RWPE2 (cell line): ENCODE measurements at regions not wholly inside any gene's neighbourhood (a gene's known extent, or its start where the extent isn't known, plus 50 kb on each side); places are given as distances from the start of the nearest gene placed in this dataset.

Experiments used
- ATAC-seq: fragments of 200-7000 bp; cut with Tn5 transposase; 3 replicates; pipeline ENCODE4 v1.9.1; 2021; ENCODE audit warnings: low read depth
- DNase-seq: peaks from one replicate; pipeline ENCODE4 v3.0.0-alpha.2; 2020; ENCODE audit warnings: low spot score
- H3K27ac ChIP-seq: fragments of 450-650 bp; 2 replicates; pipeline ENCODE4 v1.5.1; 2017; ENCODE audit warnings: mild to moderate bottlenecking; ENCODE audit not compliant: poor library complexity, severe bottlenecking
- H3K27me3 ChIP-seq: fragments of 250-450 bp; sonication (Bioruptor Pico); 2 replicates; pipeline ENCODE4 v1.5.1; 2021; ENCODE audit warnings: mild to moderate bottlenecking, moderate library complexity; ENCODE audit not compliant: insufficient read depth, poor library complexity, severe bottlenecking
- H3K36me3 ChIP-seq: fragments of 250-450 bp; sonication (Bioruptor Pico); 2 replicates; pipeline ENCODE4 v1.5.1; 2020; ENCODE audit warnings: low read depth, mild to moderate bottlenecking, moderate library complexity
- H3K4me1 ChIP-seq: fragments of 250-450 bp; sonication (Bioruptor Pico); 2 replicates; pipeline ENCODE4 v1.5.1; 2021; ENCODE audit warnings: mild to moderate bottlenecking, moderate library complexity; ENCODE audit not compliant: insufficient read depth, poor library complexity, severe bottlenecking
- H3K4me3 ChIP-seq: fragments of 250-450 bp; sonication (Bioruptor Pico); 2 replicates; pipeline ENCODE4 v1.5.1; 2021; ENCODE audit warnings: mild to moderate bottlenecking, moderate library complexity; ENCODE audit not compliant: severe bottlenecking
- H3K9me3 ChIP-seq: fragments of 250-450 bp; sonication (Bioruptor Pico); 2 replicates; pipeline ENCODE4 v1.5.1; 2021; ENCODE audit warnings: mild to moderate bottlenecking, moderate library complexity; ENCODE audit not compliant: severe bottlenecking
- TF ChIP-seq, protein P1 (sequence below): fragments of 450-650 bp; IDR thresholded peaks from one replicate; pipeline ENCODE4 v1.5.1; 2017; ENCODE audit warnings: mild to moderate bottlenecking, moderate library complexity; ENCODE audit not compliant: poor library complexity, severe bottlenecking

GRCh38 chr5:92734211-92734940 lies 846.6 kb downstream of the NR2F1-AS1 start:
- Histone ChIP-seq H3K27ac (no peak overlapping the region), H3K9me3 (no peaks in the 10 kb centered on the region), H3K36me3 (no peaks in the 10 kb centered on the region), H3K27me3 (no peaks in the 10 kb centered on the region), H3K4me1 (no peaks in the 10 kb centered on the region), H3K4me3 (no peak overlapping the region)
- DNase-seq, result no peak
- ATAC-seq, result no peak
- TF ChIP-seq, protein P1, sequence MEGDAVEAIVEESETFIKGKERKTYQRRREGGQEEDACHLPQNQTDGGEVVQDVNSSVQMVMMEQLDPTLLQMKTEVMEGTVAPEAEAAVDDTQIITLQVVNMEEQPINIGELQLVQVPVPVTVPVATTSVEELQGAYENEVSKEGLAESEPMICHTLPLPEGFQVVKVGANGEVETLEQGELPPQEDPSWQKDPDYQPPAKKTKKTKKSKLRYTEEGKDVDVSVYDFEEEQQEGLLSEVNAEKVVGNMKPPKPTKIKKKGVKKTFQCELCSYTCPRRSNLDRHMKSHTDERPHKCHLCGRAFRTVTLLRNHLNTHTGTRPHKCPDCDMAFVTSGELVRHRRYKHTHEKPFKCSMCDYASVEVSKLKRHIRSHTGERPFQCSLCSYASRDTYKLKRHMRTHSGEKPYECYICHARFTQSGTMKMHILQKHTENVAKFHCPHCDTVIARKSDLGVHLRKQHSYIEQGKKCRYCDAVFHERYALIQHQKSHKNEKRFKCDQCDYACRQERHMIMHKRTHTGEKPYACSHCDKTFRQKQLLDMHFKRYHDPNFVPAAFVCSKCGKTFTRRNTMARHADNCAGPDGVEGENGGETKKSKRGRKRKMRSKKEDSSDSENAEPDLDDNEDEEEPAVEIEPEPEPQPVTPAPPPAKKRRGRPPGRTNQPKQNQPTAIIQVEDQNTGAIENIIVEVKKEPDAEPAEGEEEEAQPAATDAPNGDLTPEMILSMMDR, result no peak

GRCh38 chr5:92730486-92730885 lies 850.5 kb downstream of the NR2F1-AS1 start:
- Histone ChIP-seq H3K36me3 (no peaks in the 10 kb centered on the region), H3K27me3 (no peaks in the 10 kb centered on the region), H3K9me3 (no peaks in the 10 kb centered on the region), H3K4me1 (no peaks in the 10 kb centered on the region), H3K4me3 (no peak overlapping the region), H3K27ac (no peak overlapping the region)
- ATAC-seq (no peak), DNase-seq (no peak)
- TF ChIP-seq, protein P1, result no peak

DNA sequence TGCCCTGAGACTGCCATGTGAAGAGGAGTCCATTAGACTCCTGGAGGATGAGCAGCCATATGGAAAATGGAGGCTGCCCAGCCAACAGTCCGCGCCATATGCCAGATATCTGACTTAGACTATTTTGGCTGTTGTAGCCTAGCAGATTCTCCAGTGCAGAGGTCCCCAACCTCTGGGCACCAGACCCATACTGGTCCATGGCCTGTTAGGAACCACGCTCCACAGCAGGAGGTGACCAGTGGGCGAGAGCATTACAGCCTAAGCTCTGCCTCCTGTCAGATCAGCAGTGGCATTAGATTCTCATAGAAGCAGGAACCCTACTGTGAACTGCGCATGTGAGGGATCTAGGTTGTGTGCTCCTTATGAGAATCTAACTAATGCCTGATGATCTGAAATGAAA lies 851.9 kb downstream of the NR2F1-AS1 start:
- no peak overlapping the region for H3K4me3 ChIP-seq
- TF ChIP-seq, protein P1, result no peak
- H3K36me3 ChIP-seq, result no peaks in the 10 kb centered on the region
- no peaks in the 10 kb centered on the region for H3K9me3 ChIP-seq
- H3K27me3 ChIP-seq, result no peaks in the 10 kb centered on the region
- H3K4me1 ChIP-seq, result no peaks in the 10 kb centered on the region
- no peak overlapping the region for H3K27ac ChIP-seq
- DNase-seq (no peak), ATAC-seq (no peak)

DNA sequence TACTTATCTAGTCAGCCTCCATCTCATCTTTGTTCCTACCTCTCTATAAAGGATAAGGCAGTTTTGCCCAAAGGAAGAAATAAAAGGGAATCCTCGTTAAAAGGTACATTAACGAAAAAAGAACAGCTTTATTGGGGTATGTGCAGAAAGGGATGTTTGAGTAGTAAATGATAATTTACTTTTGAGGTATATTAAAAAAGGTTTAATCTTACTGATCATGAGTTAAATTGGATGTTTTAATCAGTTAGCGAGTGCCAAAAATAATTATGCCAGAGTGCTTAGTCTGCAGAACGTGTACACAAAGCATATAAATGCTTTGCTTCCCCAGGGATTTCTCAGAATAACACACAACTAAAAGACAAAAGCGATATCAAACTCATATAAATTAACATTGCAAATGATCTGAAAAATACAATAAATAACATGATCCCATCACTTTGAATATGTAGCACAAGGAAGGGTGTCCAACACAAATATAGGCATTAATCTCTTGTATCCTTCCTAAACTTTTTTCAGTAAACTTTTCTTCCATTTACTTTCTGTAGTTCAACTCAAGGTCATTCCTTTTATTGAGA lies 865.0 kb downstream of the NR2F1-AS1 start:
- Histone ChIP-seq H3K4me1 (no peaks in the 10 kb centered on the region), H3K27ac (no peak overlapping the region)
- TF ChIP-seq, protein P1, result no peak

DNA sequence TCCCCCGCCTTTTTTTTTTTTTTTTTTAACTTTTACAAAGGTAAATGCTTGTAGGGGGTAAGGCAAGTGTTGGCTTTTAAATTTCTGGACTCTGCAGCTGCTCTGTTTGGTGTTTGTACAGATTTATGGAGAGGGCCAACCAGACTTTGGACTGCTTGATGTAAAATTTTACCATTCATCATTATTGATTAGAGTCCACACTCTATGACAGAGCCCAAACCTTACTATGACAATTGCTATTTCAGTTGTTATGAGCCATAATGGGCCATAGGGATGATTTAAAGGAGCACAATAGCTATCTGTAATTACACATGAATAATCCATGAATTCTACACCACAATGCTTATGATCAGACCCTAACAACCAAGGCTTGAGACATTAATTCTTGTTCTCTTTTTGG lies 867.2 kb downstream of the NR2F1-AS1 start:
- Histone ChIP-seq H3K27me3 (no peaks in the 10 kb centered on the region), H3K4me1 (no peaks in the 10 kb centered on the region), H3K36me3 (no peaks in the 10 kb centered on the region), H3K27ac (no peak overlapping the region), H3K4me3 (no peak overlapping the region), H3K9me3 (no peaks in the 10 kb centered on the region)
- ATAC-seq (no peak), DNase-seq (no peak)
- TF ChIP-seq, protein P1, result no peak

More for the DNA sequence above, 865.0 kb downstream of the NR2F1-AS1 start:
- no peak for DNase-seq
- Histone ChIP-seq H3K36me3 (no peaks in the 10 kb centered on the region), H3K9me3 (no peaks in the 10 kb centered on the region), H3K27me3 (peaks cover 3% of the 10 kb centered on the region), H3K4me3 (no peak overlapping the region)
- ATAC-seq, result no peak
